DMS114 treated with DMSO at 0.1 percent for 48 hours (cell line): ENCODE measurements at regions not wholly inside any gene's neighbourhood (a gene's known extent, or its start where the extent isn't known, plus 50 kb on each side); places are given as distances from the start of the nearest gene placed in this dataset.
"Not testable (repeated sequence)": the region's sequence is repeated elsewhere in the genome, so short reads cannot be mapped to it uniquely, and the experiment has no call there.

Experiments
- DNase-seq: peaks from one replicate; lab custom pipeline; 2025; ENCODE audit not compliant: unreplicated experiment; lab: John Stamatoyannopoulos, UW

DNA sequence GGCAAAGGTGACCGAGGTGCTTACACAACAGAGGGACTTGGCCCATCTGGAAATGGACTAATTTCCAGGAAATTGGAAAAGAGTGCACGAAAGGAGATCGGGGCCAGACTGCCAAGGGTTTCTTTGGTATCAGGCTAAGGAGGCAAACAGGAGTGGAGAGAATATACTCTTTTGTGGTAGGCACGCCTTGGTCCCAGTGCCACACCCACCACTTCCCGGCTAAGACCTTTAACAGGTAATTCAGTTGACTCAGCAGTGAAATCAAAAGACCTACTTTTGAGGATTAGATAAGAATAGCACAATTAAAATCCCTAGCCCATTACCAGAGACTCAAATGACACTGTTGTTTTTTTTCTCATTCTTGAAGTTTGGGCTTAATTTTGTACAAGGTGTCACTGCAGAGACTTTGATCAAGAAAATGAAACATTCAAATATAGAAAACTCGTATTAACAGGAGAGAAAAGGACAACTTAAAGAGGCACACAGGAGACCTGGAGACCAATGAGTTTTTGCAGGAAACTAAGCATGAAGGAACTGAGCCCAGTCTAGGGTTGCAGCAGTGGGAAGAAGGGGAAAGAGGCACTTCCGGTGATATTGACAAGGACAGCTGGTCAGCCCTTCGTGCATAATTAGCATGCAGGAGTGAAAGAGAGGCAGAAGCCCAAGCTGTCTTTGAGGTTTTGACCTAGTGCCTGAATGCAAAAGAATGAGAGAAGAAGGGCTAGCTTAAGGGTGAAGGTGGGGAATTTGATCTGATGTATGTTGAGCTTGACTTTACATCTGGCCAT is 265.5 kb upstream of the CCL2 start:
- no peak for DNase-seq

DNA sequence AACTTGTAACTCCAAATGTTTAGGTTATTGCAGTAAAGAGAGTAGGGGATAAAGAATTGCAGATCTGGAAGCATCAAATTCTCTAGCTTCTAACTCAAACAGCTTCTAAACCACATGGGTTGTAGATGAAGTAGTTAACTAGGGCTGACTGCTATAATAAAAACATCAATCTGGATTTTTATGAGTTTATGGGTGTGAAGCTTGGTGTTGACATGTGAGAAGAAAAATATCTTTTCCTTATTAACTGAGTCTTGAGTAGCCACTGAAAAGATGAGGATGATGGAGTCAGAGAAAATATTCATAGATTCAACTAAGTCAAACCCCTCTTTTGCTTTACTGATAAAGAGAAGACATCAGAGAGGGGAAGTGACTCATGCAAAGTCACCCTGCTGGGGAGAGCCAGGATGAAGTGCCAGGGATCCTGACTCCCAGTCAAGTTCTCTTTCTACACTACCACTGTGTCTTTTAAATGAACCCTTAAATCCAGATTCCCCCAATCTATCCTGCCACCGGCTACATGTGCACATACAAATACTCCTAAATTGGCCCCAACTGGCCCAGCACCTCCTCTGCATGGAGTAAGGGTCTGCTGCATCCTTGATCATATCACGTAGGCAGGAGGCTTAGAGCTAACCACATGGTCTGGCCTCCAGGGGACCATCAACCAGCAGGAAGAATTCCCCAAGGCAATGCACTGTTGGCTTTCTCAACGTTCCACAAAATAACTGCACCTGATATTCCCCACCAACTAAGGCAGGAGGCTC is 264.0 kb upstream of the CCL2 start:
- no peak for DNase-seq

DNA sequence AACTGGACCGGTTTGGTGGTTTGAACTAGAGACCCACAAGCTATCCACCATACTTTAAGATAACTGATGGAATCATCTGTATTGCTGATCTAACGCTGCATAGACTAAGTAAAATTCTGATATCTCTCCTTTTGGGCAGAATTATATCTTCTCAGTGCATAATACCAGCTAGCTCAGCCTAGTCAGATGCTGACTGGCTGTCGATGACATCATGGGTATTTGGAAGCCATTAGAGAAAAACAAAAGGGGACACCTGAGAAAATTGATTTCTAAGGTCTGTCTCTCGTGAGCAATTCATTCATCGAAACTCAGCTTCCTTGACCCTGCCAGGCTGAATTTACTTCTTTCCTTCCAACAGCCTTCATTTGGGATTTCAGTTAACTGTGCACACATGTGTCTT is 263.0 kb upstream of the CCL2 start:
- DNase-seq = no peak

DNA sequence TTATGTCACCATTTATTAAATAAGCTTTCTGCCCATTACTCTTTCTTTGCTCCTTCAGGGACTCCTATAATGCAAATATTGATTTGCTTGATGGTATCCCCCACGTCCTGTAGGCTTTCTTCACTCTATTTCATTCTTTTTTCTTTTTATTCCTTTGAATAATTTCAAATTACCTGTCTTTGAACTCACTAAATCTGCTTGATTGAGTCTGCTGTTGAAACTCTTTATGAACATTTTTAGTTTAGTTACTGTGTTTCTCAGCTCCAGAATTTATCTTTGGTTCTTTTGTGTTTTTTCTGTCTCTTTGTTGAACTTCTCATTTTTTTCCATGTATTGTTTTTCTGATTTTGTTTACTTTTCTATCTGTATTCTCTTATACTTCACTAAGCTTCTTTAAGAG is 254.4 kb upstream of the CCL2 start:
- no peak for DNase-seq

DNA sequence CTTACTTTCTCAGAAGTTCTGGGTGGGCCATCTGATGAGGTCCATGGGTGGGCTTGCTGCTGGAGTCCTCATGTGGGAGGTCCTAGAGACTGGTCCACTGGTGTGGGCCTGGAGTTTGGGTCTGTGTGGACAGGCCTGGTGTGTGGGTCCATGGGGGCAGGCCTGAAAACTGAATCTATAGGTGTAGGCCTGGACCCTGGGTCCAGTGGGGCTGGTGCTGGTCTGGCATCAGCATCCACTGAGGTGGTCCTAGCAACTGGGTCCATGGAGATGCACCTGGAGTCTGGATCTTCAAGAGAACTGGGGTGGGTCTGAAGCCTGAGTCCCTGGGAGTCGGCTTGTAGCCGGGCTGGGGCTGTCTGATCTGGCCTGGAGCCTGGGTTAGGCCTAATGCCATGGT is 253.8 kb upstream of the CCL2 start:
- DNase-seq = no peak

DNA sequence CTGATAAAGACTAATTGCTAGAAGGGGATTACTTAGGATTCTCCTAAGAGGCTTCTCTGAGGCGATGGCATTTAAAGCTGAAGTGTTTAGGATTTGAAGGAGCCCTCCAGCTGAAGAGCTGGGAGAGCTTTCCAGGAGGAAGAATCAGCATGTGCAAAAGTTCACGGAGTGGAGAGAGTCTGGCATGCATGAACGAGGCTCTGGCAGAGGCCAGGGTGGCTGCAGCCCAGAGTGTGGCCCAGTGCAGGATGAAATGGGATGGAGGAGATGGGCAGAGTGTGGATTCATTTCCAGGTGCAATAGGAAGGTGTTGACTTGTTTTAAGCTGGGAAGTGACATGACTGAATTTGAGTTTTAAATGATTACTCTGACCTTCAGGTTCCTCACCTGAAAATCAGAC is 249.0 kb upstream of the CCL2 start:
- no peak for DNase-seq

DNA sequence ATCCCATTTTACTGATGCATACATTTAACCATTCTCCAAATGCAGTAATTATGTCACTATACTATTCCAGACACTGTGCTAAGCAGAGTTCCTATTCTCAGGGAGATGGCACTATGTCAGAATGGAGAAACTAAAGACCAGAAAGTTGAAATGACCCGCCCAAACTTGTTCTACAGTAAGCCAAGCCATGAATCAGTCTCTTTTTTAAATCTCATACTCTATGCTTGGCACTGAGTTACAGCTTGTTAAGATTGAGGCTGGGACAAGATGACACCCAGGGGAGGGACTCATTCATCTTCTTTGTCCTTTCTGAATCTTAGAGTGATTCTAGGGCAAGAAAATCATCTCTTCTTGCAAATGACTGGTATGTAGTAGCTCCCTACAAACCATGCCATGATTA is 247.0 kb upstream of the CCL2 start:
- DNase-seq = no peak

DNA sequence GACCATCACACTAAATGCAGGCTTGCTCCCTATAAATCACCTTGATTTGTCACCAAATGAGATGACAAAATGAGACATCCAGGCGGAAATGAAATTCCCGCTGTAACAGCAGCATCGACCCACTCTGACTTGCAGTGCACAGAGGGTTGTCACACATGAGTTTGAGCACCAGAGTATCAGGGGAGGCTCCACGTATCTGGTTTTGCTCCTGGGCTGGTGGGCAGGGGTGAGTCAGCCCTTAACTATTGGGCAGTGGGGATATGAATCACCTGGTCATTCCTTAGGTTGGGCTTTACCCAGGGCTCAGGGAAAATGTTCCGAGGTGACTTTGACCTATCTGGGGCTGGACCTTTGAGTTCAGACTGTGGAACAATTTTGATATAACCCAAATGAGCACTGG is 245.2 kb upstream of the CCL2 start:
- no peak for DNase-seq

DNA sequence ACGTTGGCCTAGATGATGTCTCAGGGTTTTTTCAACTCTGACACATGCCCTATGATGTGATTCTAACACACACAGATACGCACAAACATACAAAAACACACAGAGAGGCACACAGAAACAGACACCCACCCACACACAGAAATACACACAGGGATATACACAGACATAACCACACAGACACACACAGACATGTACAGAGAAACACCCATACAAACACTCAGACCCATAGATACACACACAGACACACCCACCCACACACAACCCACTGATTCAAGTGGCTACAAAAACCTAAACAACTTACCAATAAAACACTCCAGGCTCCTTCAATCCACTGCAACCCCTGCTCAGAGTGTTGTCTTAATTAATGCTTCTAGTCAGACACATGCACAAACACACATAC is 244.6 kb upstream of the CCL2 start:
- no peak for DNase-seq

DNA sequence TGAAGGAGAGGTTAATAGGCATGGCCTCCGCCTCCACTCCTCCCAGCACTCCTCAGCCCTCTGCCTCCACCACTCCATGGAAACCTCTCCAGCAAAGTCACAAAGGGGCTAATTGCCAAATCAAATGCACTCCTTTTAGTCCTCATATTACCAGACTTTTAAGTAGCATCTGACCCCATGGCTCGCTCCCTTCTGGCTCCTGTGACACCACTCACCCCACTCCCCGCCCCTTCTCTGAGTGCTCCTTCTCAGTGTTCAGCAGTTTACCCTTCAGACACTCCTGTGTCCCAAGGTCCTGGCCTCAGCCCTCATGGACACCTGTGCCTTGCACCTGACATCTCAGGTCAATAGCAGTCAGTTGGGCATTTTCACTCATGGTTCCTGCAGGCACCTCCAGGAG is 243.5 kb upstream of the CCL2 start:
- DNase-seq = no peak

DNA sequence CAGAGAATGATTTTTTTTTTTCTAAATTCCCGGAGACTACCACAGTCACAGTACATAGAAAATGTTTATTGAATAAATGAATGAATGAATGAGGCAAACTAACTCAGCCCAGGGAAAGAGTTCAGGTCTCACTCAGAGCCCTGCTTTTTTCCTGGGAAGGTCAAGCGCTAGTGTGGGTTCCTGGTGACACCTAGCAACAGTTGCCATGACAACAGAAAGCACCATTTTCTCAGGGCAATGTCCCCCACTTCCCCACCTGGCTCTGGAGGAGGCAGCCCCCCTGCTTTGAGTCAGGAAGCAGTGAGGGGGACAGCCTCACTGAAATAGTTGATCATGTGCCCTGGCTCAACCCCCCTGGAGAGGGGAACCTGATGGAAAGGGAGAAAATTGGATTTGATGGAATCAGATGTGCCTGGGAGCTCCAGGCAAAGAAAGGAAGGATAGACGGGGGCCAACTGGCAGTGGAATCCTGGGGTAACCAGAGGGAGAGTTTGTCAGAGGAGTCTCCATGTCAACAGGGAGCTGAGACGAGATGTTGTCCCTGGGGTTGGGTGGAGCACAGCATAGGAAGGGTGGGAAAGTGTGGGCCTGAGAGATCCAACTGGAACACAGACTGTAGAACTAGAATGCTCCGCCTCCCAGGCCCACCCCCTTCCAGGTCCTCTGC is 242.2 kb upstream of the CCL2 start:
- DNase-seq = no peak

DNA sequence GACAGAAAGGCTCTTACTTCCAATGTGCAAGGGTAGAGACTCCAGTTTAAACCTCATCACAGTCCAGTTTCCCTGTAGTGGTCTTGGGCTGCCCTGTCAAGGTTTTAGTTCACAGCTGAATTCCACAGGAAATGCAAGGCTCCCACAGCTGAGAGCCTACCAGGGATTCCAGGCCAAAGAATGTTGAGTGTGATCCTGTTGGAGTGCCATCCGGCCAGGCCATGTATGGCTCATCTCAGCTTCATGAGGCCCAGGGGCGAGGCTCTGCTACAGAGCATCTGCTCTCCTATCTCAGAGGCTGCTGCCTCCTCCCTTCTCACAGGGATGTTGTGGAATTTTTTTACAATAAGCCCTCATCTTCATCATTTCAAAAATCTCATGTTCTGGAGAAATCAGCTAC is 239.8 kb upstream of the CCL2 start:
- no peak for DNase-seq

DNA sequence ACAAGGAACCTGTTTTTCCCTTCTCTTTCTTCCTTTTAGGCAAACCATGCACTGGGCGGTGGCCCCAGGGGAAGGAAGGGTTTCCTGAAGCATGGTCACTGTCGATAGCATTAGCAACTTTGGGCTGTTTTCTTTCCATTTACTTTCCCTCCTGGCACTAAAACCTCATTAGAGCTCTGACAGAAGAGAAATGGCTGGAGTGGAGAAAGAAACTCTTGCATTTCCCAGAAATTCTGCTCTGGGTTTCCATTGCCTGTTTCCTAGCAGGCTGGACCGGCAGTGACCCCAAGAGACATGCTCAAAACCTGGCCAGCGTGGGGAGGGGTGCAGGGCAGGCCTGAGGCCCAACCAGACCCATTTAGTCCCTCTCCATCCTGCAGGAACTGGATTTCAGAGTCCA is 230.7 kb upstream of the CCL2 start:
- no peak for DNase-seq

DNA sequence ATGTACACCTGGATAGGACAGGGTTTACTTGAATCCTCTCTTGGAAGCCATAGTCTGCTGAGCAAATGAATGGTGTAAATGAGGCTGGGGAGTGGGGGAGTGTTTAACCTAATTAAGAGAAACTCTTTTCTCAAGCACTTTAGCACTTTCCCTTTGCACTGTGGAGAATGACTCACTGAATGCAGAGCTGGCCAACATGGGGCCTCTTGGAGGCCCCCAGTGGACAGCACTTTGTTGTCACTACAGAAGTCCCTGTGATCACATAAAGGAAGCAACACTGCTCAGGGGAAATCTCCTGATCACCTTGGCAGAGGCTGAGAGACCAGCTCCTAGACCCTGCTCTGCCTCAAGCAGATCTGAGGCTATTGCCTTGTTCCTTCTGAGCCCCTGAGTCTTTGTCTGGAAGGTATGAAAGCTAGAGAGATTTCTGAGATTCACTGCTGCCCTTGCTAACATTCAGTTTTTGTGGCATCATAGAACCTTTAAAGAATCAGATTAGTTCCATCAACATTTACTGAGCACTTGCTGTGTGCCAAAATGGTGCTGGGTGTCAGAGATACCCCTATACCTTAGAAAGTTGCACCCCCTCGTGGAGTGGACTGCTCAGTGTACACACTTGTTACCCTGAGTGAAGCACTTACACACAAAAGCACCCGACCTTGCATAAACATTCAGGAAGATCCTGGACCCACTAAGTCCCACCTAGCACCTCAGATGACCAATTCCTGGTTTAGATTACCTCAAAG is 230.1 kb upstream of the CCL2 start:
- no peak for DNase-seq

DNA sequence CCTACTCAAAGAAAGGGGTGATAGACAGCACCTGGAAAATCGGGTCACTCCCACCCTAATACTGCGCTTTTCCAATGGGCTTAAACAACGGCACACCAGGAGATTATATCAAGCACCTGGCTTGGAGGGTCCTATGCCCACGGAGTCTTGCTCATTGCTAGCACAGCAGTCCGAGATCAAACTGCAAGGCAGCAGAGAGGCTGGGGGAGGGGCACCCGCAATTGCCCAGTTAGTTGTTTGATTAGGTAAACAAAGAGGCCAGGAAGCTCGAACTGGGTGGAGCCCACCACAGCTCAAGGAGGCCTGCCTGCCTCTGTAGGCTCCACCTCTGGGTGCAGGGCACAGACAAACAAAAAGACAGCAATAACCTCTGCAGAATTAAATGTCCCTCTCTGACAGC is 224.5 kb upstream of the CCL2 start:
- DNase-seq = not testable (repeated sequence)

DNA sequence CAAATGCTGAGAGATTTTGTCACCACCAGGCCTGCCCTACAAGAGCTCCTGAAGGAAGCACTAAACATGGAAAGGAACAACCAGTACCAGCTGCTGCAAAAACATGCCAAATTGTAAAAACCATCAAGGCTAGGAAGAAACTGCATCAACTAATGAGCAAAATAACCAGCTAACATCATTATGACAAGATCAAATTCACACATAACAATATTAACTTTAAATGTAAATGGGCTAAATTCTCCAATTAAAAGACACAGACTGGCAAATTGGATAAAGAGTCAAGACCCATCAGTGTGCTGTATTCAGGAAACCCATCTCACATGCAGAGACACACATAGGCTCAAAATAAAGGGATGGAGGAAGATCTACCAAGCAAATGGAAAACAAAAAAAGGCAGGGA is 222.8 kb upstream of the CCL2 start:
- DNase-seq = not testable (repeated sequence)

DNA sequence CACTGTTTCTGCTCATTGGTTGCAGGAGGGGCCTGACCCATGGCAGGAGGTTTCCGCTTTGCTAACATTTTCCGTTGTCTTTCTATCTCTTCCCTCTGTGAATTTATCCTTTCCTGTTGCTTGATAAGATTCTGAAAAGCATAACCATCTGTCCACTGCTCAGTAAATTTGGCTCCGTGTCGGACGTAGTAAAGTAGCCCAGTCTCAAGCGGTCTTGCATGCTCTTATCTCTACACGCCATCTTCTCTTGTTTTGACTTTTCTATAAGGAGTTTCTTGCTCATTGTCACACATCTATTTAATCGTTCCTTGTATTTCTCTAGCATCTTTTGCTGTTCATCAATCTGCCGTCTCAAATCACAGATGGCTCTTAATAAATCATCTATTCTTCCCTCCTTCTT is 216.3 kb upstream of the CCL2 start:
- not testable (repeated sequence) for DNase-seq

DNA sequence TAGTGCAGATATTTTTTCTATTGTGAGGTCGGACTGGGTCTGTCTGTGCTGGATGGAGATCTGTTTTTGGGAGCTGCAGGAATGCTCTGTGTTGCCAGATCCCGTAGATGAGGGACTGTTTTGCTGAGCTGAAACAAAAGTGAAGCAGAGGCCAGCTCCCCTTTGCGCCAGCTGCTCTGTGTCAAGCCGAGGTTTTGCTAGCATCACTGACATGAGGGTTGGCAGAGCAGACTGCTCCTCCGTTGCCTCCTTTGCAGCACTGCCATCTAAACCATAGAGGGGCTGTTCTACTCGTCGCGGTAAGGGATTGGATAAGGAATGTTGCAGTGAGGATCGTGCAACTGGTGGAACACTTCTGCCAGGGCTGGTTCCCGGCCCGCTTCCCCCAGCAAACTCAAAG is 215.9 kb upstream of the CCL2 start:
- not testable (repeated sequence) for DNase-seq

DNA sequence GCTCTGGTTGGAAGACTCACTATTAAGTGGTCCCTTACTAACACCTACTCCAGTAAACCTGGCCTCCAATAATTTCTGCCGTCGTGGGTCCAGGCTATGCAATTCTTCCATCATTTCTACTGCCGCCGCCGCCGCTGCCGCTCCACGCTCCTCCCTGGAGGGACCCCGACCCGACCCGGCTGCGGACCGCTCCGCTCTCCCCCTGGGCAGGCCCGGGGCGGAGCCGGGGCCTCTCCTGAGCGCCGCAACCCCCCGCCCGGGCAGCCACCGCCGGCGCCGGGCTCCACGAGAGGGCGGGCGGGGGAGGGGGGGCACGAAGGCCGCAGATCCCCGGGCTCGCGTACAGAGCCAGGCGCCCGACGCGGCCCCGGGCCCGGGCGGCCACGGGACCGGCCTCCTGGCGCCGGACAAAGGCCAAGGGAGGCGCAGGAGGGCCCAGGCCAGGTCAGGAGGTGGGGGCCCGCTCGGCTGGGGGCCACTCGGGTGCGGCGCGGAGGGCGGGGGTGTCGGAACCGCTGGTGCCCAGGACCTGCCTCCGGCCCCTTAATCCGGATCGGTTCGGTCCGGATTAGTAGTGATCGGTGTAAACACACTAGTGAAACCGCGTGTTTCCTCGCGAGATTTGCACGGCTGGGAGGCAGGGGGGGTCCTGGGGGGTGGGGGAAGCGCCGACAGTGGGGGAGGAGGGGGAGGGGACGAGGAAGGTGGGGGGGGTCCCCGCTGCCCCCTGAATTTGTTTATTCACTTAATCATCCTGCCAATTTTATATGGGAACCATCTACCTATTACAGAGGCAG is 215.1 kb upstream of the CCL2 start:
- not testable (repeated sequence) for DNase-seq

DNA sequence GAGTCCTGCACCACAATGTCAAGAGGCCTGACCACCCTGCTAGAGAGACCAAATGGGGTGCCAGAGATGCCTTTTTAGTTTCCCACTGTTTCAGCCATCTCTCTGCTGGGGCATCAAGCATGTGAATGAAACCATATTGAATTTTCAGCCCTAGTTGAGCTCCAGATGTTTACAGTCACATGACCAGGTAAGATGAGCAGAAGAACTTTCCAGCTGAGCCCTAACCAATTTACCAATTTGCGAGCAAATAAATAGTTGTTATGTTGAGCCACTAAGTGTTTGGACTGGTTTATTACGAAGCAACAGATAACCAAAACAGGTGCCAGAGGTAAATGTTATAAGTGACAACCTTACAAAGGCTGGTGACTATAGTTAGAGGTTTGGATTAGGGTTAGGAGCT is 209.1 kb upstream of the CCL2 start:
- no peak for DNase-seq

DNA sequence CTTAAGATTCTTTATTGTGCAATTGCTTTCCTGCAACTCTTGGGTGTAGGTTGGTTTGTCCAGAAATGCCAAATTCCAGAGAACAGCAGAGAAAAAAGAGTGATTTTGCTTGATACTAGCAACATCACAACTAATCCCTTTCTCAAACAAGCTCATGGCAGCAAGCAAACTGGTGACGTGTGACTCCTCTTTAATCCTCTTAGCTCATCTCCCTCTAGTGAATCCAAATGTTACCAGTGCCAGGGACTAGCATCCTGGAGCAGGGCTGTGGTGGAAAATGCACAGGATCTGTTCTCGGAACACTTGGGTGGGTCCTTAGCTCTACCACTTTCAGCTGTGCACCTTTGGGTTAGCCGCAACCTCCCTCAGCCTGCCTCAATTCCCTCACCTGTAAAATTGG is 204.0 kb upstream of the CCL2 start:
- no peak for DNase-seq
